Neural progenitor cell (in vitro differentiated cells): ENCODE measurements at regions not wholly inside any gene's neighbourhood (a gene's known extent, or its start where the extent isn't known, plus 50 kb on each side); places are given as distances from the start of the nearest gene placed in this dataset.

Experiments
- EZH2 ChIP-seq: fragments of 200-600 bp; sonication (generic); IDR thresholded peaks from 2 replicates; pipeline ENCODE4 v1.6.1; 2017; ENCODE audit warnings: antibody characterized with exemption, mild to moderate bottlenecking, moderate library complexity
- EZH2phosphoT487 ChIP-seq: fragments of 200-600 bp; sonication (generic); IDR thresholded peaks from 2 replicates; pipeline ENCODE4 v1.6.1; 2017; ENCODE audit warnings: antibody characterized with exemption

GRCh38 chr3:115464036-115464435 lies 159.3 kb upstream of the GAP43 start:
- no peak for TF ChIP-seq EZH2
- TF ChIP-seq EZH2phosphoT487: no peak
